ENCODE measurements at regions not wholly inside any gene's neighbourhood (a gene's known extent, or its start where the extent isn't known, plus 50 kb on each side); places are given as distances from the start of the nearest gene placed in this dataset.

DNA sequence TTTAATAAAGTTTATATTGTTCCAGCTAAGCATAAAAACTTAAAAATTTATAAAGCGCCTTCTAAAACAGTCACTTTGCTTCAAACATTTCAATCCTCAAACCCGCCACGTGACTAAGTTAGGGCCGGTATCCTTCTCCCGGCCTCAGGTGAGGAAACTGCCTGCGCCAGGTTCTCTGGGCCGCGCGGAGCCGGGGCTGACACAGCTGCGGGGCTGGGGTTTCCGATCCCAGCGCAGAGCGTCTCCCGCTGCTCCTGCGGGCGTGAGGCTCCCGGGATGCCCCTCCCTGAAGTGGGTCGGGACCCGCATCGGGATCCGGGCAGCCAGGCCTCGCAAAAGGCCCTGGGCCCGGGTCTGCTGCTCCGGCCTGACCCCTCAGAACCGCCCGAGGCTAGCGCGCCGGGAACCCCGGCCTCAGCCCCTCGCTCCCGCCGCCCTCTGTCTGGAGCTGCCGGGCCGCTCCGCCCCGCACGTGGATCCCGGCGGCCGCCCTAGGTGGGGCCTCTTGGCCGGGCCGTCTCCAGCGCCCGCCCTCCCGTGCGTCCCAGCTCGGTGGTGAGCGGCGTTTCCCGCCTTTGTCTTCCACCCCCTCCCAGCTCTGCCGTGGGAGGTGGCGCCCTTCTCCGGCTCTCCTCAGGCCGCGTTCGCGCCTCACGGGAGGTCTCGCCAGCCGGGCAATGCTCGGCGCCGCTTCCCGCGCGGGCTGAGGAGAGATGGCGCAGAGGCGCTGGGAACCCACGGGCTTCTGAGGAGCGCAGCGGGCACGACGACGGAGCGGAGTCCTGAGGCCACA lies 267.9 kb downstream of the DLL1 start:
- in situ Hi-C loops (cut with MboI; ENCODE audit: low sequenced_read_pairs) = no loop called here

DNA sequence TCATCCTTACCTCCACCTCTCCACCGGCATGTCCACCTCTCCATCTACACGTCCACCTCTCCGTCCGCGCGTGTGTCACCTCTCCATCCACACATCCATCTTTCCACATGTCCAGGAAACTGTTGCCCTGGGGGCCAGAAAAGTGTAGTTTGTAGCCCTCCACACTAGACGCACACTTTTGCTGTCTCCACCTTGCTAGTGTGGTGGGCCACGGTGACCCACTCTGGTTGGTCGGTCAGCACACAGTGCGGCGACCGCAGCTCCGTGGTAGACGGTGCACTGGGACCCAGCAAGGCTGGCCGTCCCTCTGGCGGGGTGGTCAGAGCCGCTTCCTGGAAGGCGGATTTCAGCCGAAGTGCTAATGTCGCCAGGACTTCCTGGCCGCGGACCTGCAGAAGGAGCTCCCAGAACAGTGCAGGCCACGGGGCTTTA lies 268.6 kb downstream of the DLL1 start:
- in situ Hi-C loops (cut with MboI; ENCODE audit: low sequenced_read_pairs) = no loop called here

GRCh38 chr6:170021579-170021978 lies 269.3 kb downstream of the DLL1 start:
- in situ Hi-C loops (cut with MboI; ENCODE audit: low sequenced_read_pairs) = no loop called here

GRCh38 chr6:170019818-170020583 lies 268.6 kb downstream of the ERMARD start:
- in situ Hi-C loops (cut with MboI; ENCODE audit: low sequenced_read_pairs) = no loop called here

DNA sequence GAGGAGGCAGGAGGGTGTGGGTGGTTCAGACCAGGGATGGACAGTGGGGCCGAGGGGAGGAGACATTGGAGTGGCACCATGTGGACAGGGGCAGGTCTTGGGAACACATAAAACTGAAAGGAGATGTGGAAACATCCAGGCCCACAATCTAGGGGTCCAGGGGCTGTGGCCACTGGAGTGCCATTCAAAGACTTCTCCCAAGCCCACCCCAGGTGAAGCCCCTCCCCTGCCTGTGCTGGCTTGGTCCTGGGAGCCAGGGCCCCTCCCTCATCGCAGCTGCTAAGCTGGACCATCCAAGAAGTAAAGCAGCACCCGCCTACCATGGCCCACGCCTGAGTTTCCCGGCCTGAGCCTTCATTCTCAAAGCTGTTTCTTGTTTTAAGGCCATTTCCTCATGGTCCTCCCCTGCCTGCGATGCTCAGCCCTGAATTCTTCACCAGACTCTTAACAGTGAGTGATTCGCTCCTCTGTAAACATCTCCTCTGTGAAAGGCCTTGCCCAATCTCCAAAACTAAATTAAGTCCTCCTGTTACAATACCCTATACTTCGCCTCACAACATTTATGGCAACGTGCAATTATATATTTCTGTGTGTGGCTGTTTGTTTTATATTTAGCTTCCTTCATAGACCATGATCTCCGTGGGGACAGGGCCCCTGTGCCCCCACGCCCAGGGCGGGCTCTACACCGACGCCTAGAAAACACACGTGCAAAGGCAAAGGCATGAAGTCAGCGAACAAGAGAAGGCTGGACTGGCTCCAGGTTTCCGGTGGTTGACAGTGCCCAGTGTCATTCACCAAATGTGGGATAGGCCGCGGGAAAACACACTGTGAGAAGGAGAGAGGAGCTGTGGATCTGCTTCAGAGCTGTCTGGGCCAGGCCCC lies 267.8 kb downstream of the ERMARD start:
- in situ Hi-C loops (cut with MboI; ENCODE audit: low sequenced_read_pairs) = no loop called here

DNA sequence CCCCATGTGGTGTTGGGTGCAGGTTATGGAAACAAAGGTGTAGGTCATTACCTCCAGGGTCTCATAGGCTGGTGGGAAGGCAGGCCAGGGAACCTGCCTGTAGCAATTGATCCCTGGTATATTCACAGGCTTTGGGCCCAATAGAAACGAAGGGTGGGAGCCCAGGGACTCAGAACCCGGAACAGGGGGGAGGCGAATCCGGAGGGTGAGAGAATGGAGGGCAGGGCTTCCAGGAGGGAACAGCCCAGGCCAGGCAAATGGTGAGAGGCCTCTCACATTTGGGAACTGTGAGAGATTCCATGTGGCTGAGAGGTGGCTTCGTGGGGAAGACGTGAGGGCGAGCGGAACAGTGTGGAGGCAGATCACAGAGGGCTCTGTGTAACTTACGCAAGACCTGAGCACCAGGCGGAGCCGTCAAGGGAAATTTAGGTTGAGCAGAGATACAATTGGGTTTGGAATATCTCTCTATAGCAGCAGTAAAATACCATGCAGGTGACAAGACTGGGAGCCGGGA lies 267.1 kb downstream of the ERMARD start:
- in situ Hi-C loops (cut with MboI; ENCODE audit: low sequenced_read_pairs) = no loop called here

GRCh38 chr6:170017603-170018320 lies 266.3 kb downstream of the ERMARD start:
- in situ Hi-C loops (cut with MboI; ENCODE audit: low sequenced_read_pairs) = no loop called here

GRCh38 chr6:170013815-170014214 lies 262.4 kb downstream of the ERMARD start:
- in situ Hi-C loops (cut with MboI; ENCODE audit: low sequenced_read_pairs) = no loop called here

GRCh38 chr6:170012037-170012330 lies 260.6 kb downstream of the ERMARD start:
- in situ Hi-C loops (cut with MboI; ENCODE audit: low sequenced_read_pairs) = no loop called here

DNA sequence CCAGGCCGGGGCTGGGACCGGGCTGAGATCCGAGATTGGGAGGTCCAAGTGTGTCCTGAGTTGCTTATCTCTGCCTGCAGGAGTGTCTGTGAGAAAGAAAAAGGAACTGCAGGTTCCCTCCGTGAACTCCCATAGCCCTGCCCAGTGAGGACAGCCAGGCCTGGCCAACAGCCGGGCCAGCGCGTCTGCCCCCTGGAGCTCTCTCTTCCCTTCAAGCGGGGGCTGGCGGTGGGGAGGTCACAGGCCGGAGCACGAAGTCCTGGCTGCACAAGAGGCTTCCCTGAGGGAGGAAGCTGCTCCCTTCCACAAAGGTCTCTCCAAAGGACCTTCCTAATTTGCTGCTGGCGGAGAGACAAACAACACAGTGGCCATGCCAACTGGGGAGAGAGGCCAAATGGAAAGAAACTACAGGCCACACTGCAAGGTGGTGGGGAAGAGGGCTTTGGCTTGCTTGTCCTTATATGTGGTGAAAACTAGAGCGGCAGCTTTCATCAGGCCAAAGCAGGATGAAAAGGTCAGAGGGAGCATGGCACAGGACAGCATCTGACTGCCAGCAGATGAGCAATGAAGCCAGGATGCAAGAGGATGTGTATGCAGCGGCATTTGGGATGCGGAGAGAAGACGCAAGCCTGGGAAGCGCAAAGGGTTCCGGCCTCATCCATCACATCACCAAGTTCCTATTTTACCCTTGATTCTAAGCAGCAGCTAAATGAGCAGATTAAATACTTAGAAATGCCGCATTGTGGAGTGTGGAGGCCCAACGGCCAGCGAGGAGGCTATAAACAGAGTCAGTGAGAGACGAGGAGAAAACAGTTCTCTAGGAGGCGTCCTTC lies 260.0 kb downstream of the ERMARD start:
- in situ Hi-C loops (cut with MboI; ENCODE audit: low sequenced_read_pairs) = no loop called here

- in situ Hi-C loops (cut with MboI; ENCODE audit: low sequenced_read_pairs) = no loop called here
Measured at GRCh38 chr6:170010665-170011203, 259.3 kb downstream of the ERMARD start.

- in situ Hi-C loops (cut with MboI; ENCODE audit: low sequenced_read_pairs) = no loop called here
Measured at GRCh38 chr6:170008294-170008785, 256.9 kb downstream of the ERMARD start.

- in situ Hi-C loops (cut with MboI; ENCODE audit: low sequenced_read_pairs) = no loop called here
Measured at GRCh38 chr6:170007468-170008293, 256.3 kb downstream of the ERMARD start.

- in situ Hi-C loops (cut with MboI; ENCODE audit: low sequenced_read_pairs) = no loop called here
Measured at GRCh38 chr6:170006900-170007467, 255.6 kb downstream of the ERMARD start.

- in situ Hi-C loops (cut with MboI; ENCODE audit: low sequenced_read_pairs) = no loop called here
Measured at GRCh38 chr6:170006071-170006899, 254.9 kb downstream of the ERMARD start.

DNA sequence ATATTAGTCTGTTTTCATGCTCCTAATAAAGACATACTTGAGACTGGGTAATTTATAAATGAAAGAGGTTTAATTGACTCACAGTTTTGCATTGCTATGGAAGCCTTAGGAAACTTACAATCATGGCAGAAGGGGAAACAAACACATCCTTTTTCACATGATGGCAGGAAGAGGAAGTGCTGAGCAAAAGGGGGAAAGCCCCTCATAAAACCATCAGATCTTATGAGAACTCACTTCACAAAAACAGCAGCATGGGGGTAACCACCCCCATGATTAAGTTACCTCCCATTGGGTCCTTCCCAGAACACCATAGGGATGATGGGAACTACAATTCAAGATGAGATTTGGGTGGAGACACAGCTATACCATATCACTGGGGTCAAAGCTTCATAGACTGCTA lies 254.2 kb downstream of the ERMARD start:
- in situ Hi-C loops (cut with MboI; ENCODE audit: low sequenced_read_pairs) = no loop called here

- in situ Hi-C loops (cut with MboI; ENCODE audit: low sequenced_read_pairs) = no loop called here
Measured at GRCh38 chr6:170004585-170005210, 253.3 kb downstream of the ERMARD start.

All from HL-60/S4 (cell line).